Trophoblast cell (in vitro differentiated cells and primary cell): ENCODE measurements at regions not wholly inside any gene's neighbourhood (a gene's known extent, or its start where the extent isn't known, plus 50 kb on each side); places are given as distances from the start of the nearest gene placed in this dataset.
"Not testable (repeated sequence)": the region's sequence is repeated elsewhere in the genome, so short reads cannot be mapped to it uniquely, and the experiment has no call there.

Source experiments
- DNase-seq, 2 donors: peaks; one replicate each; pipeline ENCODE4 v3.0.0-alpha.2; 2016
- H2AFZ ChIP-seq: 2 replicates; pipeline ENCODE4 v1.6.1; 2013; ENCODE audit warnings: low read length, moderate library complexity, mild to moderate bottlenecking; ENCODE audit not compliant: insufficient read depth, poor library complexity
- H2AK5ac ChIP-seq: 2 replicates; pipeline ENCODE4 v1.6.1; 2013; ENCODE audit warnings: mild to moderate bottlenecking, low read length
- H2BK120ac ChIP-seq: 2 replicates; pipeline ENCODE4 v1.6.1; 2013; ENCODE audit warnings: low read length, mild to moderate bottlenecking, moderate library complexity; ENCODE audit not compliant: insufficient read depth, poor library complexity
- H2BK12ac ChIP-seq: 2 replicates; pipeline ENCODE4 v1.6.1; 2013; ENCODE audit warnings: mild to moderate bottlenecking, low read length, moderate library complexity
- H2BK5ac ChIP-seq: 2 replicates; pipeline ENCODE4 v1.6.1; 2013; ENCODE audit warnings: low read length, low read depth, moderate library complexity, mild to moderate bottlenecking; ENCODE audit not compliant: poor library complexity
- H3K14ac ChIP-seq: 2 replicates; pipeline ENCODE4 v1.6.1; 2013; ENCODE audit warnings: mild to moderate bottlenecking, low read length
- H3K18ac ChIP-seq: 2 replicates; pipeline ENCODE4 v1.6.1; 2013; ENCODE audit warnings: mild to moderate bottlenecking, low read length
- H3K23ac ChIP-seq: 2 replicates; pipeline ENCODE4 v1.6.1; 2013; ENCODE audit warnings: low read length
- H3K27ac ChIP-seq: 2 replicates; pipeline ENCODE4 v1.5.1; 2013; ENCODE audit warnings: low read depth, mild to moderate bottlenecking, inconsistent platforms, low read length, moderate library complexity
- H3K27me3 ChIP-seq: 2 replicates; pipeline ENCODE4 v1.6.1; 2013; ENCODE audit warnings: inconsistent platforms, mild to moderate bottlenecking, low read length, moderate library complexity; ENCODE audit not compliant: insufficient read depth
- H3K36me3 ChIP-seq, 2 experiments: 1 replicate in 1 of 2; 2 replicates in 1 of 2; pipeline ENCODE4 v1.6.1; 2013; ENCODE audit warnings: low read length in 2 of 2, mild to moderate bottlenecking in 2 of 2, moderate library complexity in 1 of 2; ENCODE audit not compliant: insufficient read depth in 2 of 2, control insufficient read depth in 1 of 2
- H3K4ac ChIP-seq: 2 replicates; pipeline ENCODE4 v1.6.1; 2013; ENCODE audit warnings: low read depth, mild to moderate bottlenecking, low read length, moderate library complexity
- H3K4me1 ChIP-seq, 2 experiments: 1 replicate in 1 of 2; 2 replicates in 1 of 2; pipeline ENCODE4 v1.6.1; 2013; ENCODE audit warnings: low read length in 2 of 2, mild to moderate bottlenecking in 2 of 2, moderate library complexity in 1 of 2; ENCODE audit not compliant: insufficient read depth in 2 of 2, control insufficient read depth in 1 of 2
- H3K4me2 ChIP-seq: 2 replicates; pipeline ENCODE4 v1.6.1; 2013; ENCODE audit warnings: inconsistent platforms, mild to moderate bottlenecking, low read length, moderate library complexity
- H3K4me3 ChIP-seq: 2 replicates; pipeline ENCODE4 v1.5.1; 2013; ENCODE audit warnings: mild to moderate bottlenecking, low read depth, low read length, inconsistent platforms
- H3K79me1 ChIP-seq: one replicate; pipeline ENCODE4 v1.6.1; 2013; ENCODE audit warnings: low read length
- H3K79me2 ChIP-seq: 2 replicates; pipeline ENCODE4 v1.6.1; 2013; ENCODE audit warnings: low read length, mild to moderate bottlenecking; ENCODE audit not compliant: control insufficient read depth, insufficient read depth, poor library complexity
- H3K9ac ChIP-seq: 2 replicates; pipeline ENCODE4 v1.6.1; 2013; ENCODE audit warnings: mild to moderate bottlenecking, low read length
- H3K9me3 ChIP-seq: 2 replicates; pipeline ENCODE4 v1.6.1; 2013; ENCODE audit warnings: low read depth, mild to moderate bottlenecking, control low read depth, inconsistent platforms, low read length; ENCODE audit not compliant: insufficient read depth
- H4K12ac ChIP-seq: 2 replicates; pipeline ENCODE4 v1.6.1; 2013; ENCODE audit warnings: low read depth, mild to moderate bottlenecking, low read length, moderate library complexity
- H4K8ac ChIP-seq: 2 replicates; pipeline ENCODE4 v1.6.1; 2013; ENCODE audit warnings: low read depth, mild to moderate bottlenecking, low read length, moderate library complexity
- H4K91ac ChIP-seq: one replicate; pipeline ENCODE4 v1.6.1; 2013; ENCODE audit warnings: low read depth, mild to moderate bottlenecking, low read length, moderate library complexity
- WGBS: extraction: QIAGEN DNeasy Blood & Tissue Kit; methylation state at CpG from one replicate; pipeline ENCODE4 v1.1.7; 2013; ENCODE audit warnings: missing lambda C conversion rate; ENCODE audit not compliant: insufficient read length, insufficient coverage; ENCODE audit errors: extremely low coverage; 5-methylcytosine and 5-hydroxymethylcytosine counted together

DNA sequence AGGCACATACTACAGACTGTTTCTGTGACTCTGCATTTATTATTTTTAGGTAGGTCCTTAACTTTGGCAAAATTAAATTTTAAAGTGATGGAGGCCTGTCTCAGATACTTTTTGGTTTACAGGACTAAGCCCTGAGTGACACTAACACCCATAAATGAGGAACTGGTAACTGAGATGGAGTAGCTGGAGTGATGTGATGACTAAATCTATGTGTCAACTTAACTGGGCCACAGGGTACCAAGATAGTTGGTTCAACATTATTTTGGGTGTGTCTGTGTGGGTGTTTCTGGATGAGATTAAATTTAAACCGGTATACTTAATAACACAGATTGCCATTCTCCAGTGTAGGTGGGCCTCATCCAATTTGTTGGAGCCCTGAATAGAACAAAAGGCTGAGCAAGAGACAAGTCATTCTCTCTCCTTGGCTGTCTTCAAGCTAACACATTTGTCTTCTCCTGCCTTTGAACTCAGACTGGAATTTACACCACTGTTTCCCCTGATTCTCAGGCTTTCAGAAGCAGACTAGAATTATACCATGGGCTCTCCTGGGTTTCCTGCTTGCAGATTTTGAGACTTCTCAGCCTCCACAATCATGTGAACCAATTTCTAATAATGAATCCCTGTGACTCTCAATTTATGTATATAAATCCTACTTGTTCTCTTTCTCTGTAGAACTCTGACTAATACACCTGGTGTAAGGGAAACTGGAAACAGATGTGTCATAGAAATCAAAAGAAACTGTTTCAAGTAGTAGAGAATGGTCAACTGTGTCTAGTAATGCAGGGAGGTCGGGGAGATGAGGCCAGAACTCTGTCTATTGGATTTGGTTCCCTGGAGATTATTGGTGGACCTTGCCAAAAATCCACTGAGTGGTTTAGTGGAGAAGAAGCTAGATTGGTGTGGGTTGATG, 579.2 kb downstream of the EPM2A start:
- Histone ChIP-seq H3K18ac (no peak overlapping the region), H2BK12ac (no peak overlapping the region), H3K4me2 (no peak overlapping the region), H3K4me3 (no peak overlapping the region), H3K23ac (no peak overlapping the region), H3K4ac (no peak overlapping the region), H3K27me3 (no peaks in the 10 kb centered on the region), H4K8ac (no peak overlapping the region), H2BK5ac (no peak overlapping the region), H3K79me2 (no peaks in the 10 kb centered on the region), H3K9ac (no peak overlapping the region), H2AK5ac (no peak overlapping the region), H3K36me3 (no peaks in the 10 kb centered on the region), H4K12ac (no peak overlapping the region), H3K14ac (no peak overlapping the region), H3K4me1 (no peaks in the 10 kb centered on the region), H3K27ac (no peak overlapping the region), H4K91ac (no peak overlapping the region), H3K9me3 (peaks cover 6% of the 10 kb centered on the region), H2BK120ac (no peak overlapping the region), H2AFZ (no peak overlapping the region), H3K79me1 (no peaks in the 10 kb centered on the region)
- WGBS: no CpG with 5 or more reads among the region's 2 CpGs
- no peak for DNase-seq

DNA sequence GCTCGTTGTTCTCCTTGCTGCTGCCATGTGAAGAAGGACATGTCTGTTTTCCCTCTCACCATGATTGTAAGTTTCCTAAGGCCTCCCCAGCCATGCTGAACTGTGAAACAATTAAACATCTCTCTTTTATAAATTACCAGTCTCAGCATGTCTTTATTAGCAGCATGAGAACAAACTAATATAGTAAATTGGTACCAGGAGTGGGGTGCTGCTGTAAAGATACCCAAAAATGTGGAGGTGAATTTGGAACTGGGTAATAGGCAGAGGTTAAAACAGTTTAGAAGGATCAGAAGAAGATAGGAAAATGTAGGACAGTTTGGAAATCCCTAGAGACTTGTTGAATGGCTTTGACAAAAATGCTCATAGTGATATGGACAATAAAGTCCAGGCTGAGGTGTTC, 576.7 kb downstream of the EPM2A start:
- H2BK12ac ChIP-seq, H3K18ac ChIP-seq, H3K9ac ChIP-seq, H3K79me1 ChIP-seq, H2BK120ac ChIP-seq, H2AK5ac ChIP-seq, H3K14ac ChIP-seq, H3K4me2 ChIP-seq, H3K23ac ChIP-seq, H3K27ac ChIP-seq, H3K79me2 ChIP-seq, DNase-seq, H4K91ac ChIP-seq, H3K27me3 ChIP-seq, H3K9me3 ChIP-seq, H3K4me1 ChIP-seq, H3K36me3 ChIP-seq, H4K12ac ChIP-seq, H3K4me3 ChIP-seq, H2AFZ ChIP-seq, H3K4ac ChIP-seq, H2BK5ac ChIP-seq, H4K8ac ChIP-seq: not testable (repeated sequence)
- WGBS: no CpG with 5 or more reads among the region's 1 CpG

DNA sequence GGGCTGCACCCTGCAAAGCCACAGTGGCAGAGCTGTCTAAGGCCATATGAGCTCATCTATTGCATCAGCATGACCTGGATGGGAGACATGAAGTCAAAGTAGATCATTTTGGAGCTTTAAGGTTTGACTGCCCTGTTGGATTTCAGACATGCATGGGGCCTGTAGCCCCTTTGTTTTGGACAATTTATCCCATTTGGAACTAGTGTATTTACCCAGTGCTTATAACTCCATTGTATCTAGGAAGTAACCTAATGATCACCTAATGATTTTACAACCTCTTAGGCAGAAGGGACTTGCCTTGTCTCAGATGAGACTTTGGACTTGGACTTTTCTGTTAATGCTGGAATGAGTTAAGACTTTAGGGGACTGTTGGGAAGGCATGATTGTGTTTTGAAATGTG, 575.4 kb downstream of the EPM2A start:
- Histone ChIP-seq H4K8ac (no peak overlapping the region), H3K9me3 (peaks cover 6% of the 10 kb centered on the region), H2AK5ac (no peak overlapping the region)

DNA sequence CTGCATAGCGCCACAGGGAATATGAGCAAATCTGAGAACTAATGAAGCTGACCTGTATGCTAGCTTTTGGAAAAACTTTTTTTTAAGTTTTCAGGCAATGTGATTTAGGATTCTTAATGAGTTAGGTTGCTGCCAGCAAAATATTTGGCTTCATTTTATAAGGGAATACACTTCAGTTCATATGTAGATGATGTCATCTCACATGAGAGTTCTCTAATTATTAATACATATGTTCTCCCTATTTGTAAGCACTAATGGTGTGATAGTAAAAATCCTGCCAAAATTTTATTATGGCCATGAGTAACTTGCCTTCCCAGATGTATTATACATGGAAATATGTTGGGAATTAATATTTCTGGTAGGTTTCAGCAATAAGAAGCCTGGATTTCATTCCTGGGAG, 573.8 kb downstream of the EPM2A start:
- H4K12ac ChIP-seq: no peak overlapping the region
- no CpG with 5 or more reads among the region's 1 CpG for WGBS
- no peak overlapping the region for H3K4me2 ChIP-seq
- no peaks in the 10 kb centered on the region for H3K79me2 ChIP-seq
- H3K9ac ChIP-seq: no peak overlapping the region
- H3K4me1 ChIP-seq: no peaks in the 10 kb centered on the region
- no peak overlapping the region for H3K27ac ChIP-seq
- no peaks in the 10 kb centered on the region for H3K27me3 ChIP-seq
- H2BK120ac ChIP-seq: no peak overlapping the region
- H3K79me1 ChIP-seq: no peaks in the 10 kb centered on the region
- H4K91ac ChIP-seq: no peak overlapping the region
- no peak overlapping the region for H2AFZ ChIP-seq
- H3K23ac ChIP-seq: no peak overlapping the region
- no peak overlapping the region for H2BK12ac ChIP-seq
- peak in 1 of 2 donors; percentile 22 for DNase-seq
- H2AK5ac ChIP-seq: no peak overlapping the region
- peaks cover 6% of the 10 kb centered on the region for H3K9me3 ChIP-seq
- H3K14ac ChIP-seq: no peak overlapping the region
- no peak overlapping the region for H4K8ac ChIP-seq
- no peak overlapping the region for H2BK5ac ChIP-seq
- no peaks in the 10 kb centered on the region for H3K36me3 ChIP-seq
- no peak overlapping the region for H3K18ac ChIP-seq
- no peak overlapping the region for H3K4me3 ChIP-seq
- no peak overlapping the region for H3K4ac ChIP-seq

More for the DNA sequence above, 575.4 kb downstream of the EPM2A start:
- Histone ChIP-seq H3K4me3 (no peak overlapping the region), H2BK120ac (no peak overlapping the region), H3K9ac (no peak overlapping the region), H3K18ac (no peak overlapping the region), H3K27ac (no peak overlapping the region), H3K4me1 (no peaks in the 10 kb centered on the region), H4K91ac (no peak overlapping the region), H3K79me1 (no peaks in the 10 kb centered on the region), H2BK12ac (no peak overlapping the region), H3K4me2 (no peak overlapping the region), H3K23ac (no peak overlapping the region), H3K14ac (no peak overlapping the region), H3K79me2 (no peaks in the 10 kb centered on the region), H4K12ac (no peak overlapping the region), H3K27me3 (no peaks in the 10 kb centered on the region), H3K36me3 (no peaks in the 10 kb centered on the region), H2AFZ (no peak overlapping the region), H3K4ac (no peak overlapping the region), H2BK5ac (no peak overlapping the region)
- DNase-seq: no peak
